Peyer's patch (tissue), 4 donors: ENCODE measurements at regions not wholly inside any gene's neighbourhood (a gene's known extent, or its start where the extent isn't known, plus 50 kb on each side); places are given as distances from the start of the nearest gene placed in this dataset.

Experiments
- DNase-seq, 3 donors: peaks; one replicate each; pipeline ENCODE4 v3.0.0-alpha.2; 2017 to 2019
- H3K27ac ChIP-seq, 4 donors: fragments of 200-600 bp; sonication (generic); one replicate each; pipeline ENCODE4 v1.5.1; 2016 to 2019
- H3K27me3 ChIP-seq, 2 donors: fragments of 200-600 bp; sonication (generic); one replicate each; pipeline ENCODE4 v1.5.1; 2019
- H3K36me3 ChIP-seq, 3 donors: fragments of 200-600 bp; sonication (generic); one replicate each; pipeline ENCODE4 v1.5.1; 2016 to 2019
- H3K4me1 ChIP-seq, 4 donors: fragments of 200-600 bp; sonication (generic); one replicate each; pipeline ENCODE4 v1.5.1; 2016 to 2019
- H3K4me3 ChIP-seq, 4 donors: fragments of 200-600 bp; sonication (generic); 1 replicate in 3 of 4; 2 replicates in 1 of 4; pipeline ENCODE4 v1.5.1; 2016 to 2019; ENCODE audit warnings: mild to moderate bottlenecking in 1 of 4
- H3K9me3 ChIP-seq, 4 donors: fragments of 200-600 bp; sonication (generic); one replicate each; pipeline ENCODE4 v1.5.1; 2016 to 2019; ENCODE audit warnings: mild to moderate bottlenecking in 1 of 4
- POLR2A ChIP-seq, 2 donors: fragments of 450-650 bp; IDR thresholded peaks; one replicate each; pipeline ENCODE4 v1.5.1; 2017; ENCODE audit warnings: antibody characterized with exemption in 2 of 2, mild to moderate bottlenecking in 2 of 2, moderate library complexity in 2 of 2
- TF ChIP-seq, protein P1 (sequence below), 6 experiments: fragments of 450-650 bp in 4 of 6; fragments of 200-600 bp in 2 of 6; sonication (generic) in 1 of 6; IDR thresholded peaks; one replicate each; pipeline ENCODE4 v1.5.1; 2017 to 2019; ENCODE audit warnings: antibody characterized with exemption in 6 of 6, mild to moderate bottlenecking in 3 of 6, moderate library complexity in 1 of 6

GRCh38 chr5:125210242-125210947, 464.0 kb upstream of the ZNF608 start:
- no peak overlapping the region for H3K4me3 ChIP-seq
- H3K4me1 ChIP-seq, result no peaks in the 10 kb centered on the region
- H3K27me3 ChIP-seq, result no peaks in the 10 kb centered on the region
- TF ChIP-seq POLR2A (IDR thresholded peaks at IDR 0.05), result no peak
- TF ChIP-seq, protein P1, sequence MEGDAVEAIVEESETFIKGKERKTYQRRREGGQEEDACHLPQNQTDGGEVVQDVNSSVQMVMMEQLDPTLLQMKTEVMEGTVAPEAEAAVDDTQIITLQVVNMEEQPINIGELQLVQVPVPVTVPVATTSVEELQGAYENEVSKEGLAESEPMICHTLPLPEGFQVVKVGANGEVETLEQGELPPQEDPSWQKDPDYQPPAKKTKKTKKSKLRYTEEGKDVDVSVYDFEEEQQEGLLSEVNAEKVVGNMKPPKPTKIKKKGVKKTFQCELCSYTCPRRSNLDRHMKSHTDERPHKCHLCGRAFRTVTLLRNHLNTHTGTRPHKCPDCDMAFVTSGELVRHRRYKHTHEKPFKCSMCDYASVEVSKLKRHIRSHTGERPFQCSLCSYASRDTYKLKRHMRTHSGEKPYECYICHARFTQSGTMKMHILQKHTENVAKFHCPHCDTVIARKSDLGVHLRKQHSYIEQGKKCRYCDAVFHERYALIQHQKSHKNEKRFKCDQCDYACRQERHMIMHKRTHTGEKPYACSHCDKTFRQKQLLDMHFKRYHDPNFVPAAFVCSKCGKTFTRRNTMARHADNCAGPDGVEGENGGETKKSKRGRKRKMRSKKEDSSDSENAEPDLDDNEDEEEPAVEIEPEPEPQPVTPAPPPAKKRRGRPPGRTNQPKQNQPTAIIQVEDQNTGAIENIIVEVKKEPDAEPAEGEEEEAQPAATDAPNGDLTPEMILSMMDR (IDR thresholded peaks at IDR 0.05), result no peak
- H3K9me3 ChIP-seq, result no peaks in the 10 kb centered on the region
- no peaks in the 10 kb centered on the region for H3K36me3 ChIP-seq
- H3K27ac ChIP-seq, result no peak overlapping the region
- no peak for DNase-seq

- no peaks in the 10 kb centered on the region for H3K4me1 ChIP-seq
- no peak for TF ChIP-seq POLR2A (IDR thresholded peaks at IDR 0.05)
- TF ChIP-seq, protein P1 (IDR thresholded peaks at IDR 0.05), result no peak
- no peak overlapping the region for H3K4me3 ChIP-seq
- no peak for DNase-seq
- no peaks in the 10 kb centered on the region for H3K27me3 ChIP-seq
- H3K27ac ChIP-seq, result no peak overlapping the region
- H3K36me3 ChIP-seq, result no peaks in the 10 kb centered on the region
- no peaks in the 10 kb centered on the region for H3K9me3 ChIP-seq
Observed at GRCh38 chr5:125214080-125214479, 467.6 kb upstream of the ZNF608 start.

GRCh38 chr5:125215593-125215992, 469.2 kb upstream of the ZNF608 start:
- H3K36me3 ChIP-seq, result no peaks in the 10 kb centered on the region
- H3K4me1 ChIP-seq, result no peaks in the 10 kb centered on the region
- no peak for TF ChIP-seq POLR2A (IDR thresholded peaks at IDR 0.05)
- TF ChIP-seq, protein P1 (IDR thresholded peaks at IDR 0.05), result no peak
- no peak for DNase-seq
- H3K27ac ChIP-seq, result no peak overlapping the region
- H3K4me3 ChIP-seq, result no peak overlapping the region
- H3K9me3 ChIP-seq, result no peaks in the 10 kb centered on the region
- no peaks in the 10 kb centered on the region for H3K27me3 ChIP-seq

GRCh38 chr5:125219710-125220109, 473.3 kb upstream of the ZNF608 start:
- no peak for DNase-seq
- Histone ChIP-seq H3K36me3 (no peaks in the 10 kb centered on the region), H3K27me3 (no peaks in the 10 kb centered on the region), H3K9me3 (no peaks in the 10 kb centered on the region), H3K4me1 (no peaks in the 10 kb centered on the region), H3K4me3 (no peak overlapping the region), H3K27ac (no peak overlapping the region)
- TF ChIP-seq, protein P1 (IDR thresholded peaks at IDR 0.05), result no peak
- TF ChIP-seq POLR2A (IDR thresholded peaks at IDR 0.05), result no peak

- Histone ChIP-seq H3K4me3 (no peak overlapping the region), H3K27ac (no peak overlapping the region), H3K4me1 (no peaks in the 10 kb centered on the region), H3K27me3 (no peaks in the 10 kb centered on the region), H3K9me3 (no peaks in the 10 kb centered on the region), H3K36me3 (no peaks in the 10 kb centered on the region)
- TF ChIP-seq POLR2A (IDR thresholded peaks at IDR 0.05), result no peak
- TF ChIP-seq, protein P1 (IDR thresholded peaks at IDR 0.05), result no peak
- DNase-seq, result no peak
Observed at GRCh38 chr5:125220284-125220683, 473.8 kb upstream of the ZNF608 start.
